KOPT-K1 (cell line): ENCODE measurements at regions not wholly inside any gene's neighbourhood (a gene's known extent, or its start where the extent isn't known, plus 50 kb on each side); places are given as distances from the start of the nearest gene placed in this dataset.

Experiments
- H3K27ac ChIP-seq: fragments of 200-600 bp; sonication (generic); 2 replicates; pipeline ENCODE4 v1.5.1; 2016; ENCODE audit warnings: antibody characterized with exemption, mild to moderate bottlenecking, low read depth, low read length; ENCODE audit not compliant: poor library complexity, severe bottlenecking
- H3K36me3 ChIP-seq: fragments of 200-600 bp; sonication (generic); 2 replicates; pipeline ENCODE4 v1.5.1; 2017; ENCODE audit warnings: antibody characterized with exemption, mild to moderate bottlenecking, low read length, moderate library complexity; ENCODE audit not compliant: insufficient read depth
- H3K9me3 ChIP-seq: fragments of 200-600 bp; sonication (generic); 2 replicates; pipeline ENCODE4 v1.5.1; 2017; ENCODE audit warnings: antibody characterized with exemption, low read length, mild to moderate bottlenecking; ENCODE audit not compliant: insufficient read depth, poor library complexity, severe bottlenecking

DNA sequence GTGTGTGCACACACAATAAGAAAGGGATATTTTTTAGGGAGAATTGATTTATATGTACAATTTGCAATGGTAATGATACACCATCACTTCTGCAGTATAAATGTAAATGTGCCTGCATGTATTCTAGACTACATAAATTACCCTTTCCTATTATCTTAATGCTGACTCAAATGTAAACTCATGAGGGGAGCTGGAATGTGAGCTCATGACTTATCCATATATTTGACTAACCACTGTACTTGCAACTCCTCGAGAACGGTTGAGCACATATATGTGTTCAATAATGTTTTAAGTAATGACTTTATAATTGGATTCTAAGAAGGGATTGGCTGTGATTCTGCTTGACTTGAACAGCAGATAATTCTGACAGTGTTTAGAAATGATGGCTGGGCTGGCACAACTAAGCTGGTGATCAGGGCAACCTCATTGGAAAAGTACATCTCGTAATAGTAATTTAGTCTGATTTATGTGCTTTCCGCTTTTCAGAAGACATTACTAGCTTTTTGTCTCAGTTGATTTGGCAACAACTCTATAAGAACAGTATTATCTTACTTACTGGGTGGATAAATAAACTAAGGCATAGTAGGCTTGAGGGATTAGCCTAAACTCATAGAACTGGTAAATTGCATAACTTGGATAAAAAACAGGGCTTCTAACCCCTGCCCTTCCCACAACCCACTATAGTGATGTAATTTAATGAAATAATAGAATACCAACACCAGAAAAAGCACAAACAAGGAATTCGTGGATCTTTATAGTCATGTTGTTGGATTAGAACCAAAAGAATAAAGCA, 130.2 kb upstream of the SPEF2 start:
- Histone ChIP-seq H3K27ac (no peak overlapping the region), H3K36me3 (no peaks in the 10 kb centered on the region), H3K9me3 (no peaks in the 10 kb centered on the region)

DNA sequence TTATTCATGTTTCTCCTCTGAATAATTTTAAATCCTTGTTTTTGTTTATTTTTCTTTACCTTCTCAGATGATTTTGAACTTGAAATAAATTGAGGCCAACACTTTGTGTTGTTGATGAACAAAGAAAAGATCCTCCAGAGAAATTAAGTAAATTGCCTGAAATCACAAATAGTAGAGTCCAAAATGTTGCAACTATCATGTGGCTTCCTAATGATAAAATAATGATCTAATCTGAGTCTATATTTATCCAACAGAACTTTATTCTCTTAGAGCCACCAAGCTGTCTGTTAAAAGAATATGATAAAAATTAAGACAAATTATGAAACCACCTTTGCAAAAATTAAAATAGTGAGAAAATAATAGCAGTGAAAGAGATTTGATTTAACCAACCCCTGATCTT, 132.2 kb upstream of the SPEF2 start:
- H3K9me3 ChIP-seq, result no peaks in the 10 kb centered on the region
- H3K36me3 ChIP-seq, result no peaks in the 10 kb centered on the region
- H3K27ac ChIP-seq, result no peak overlapping the region

DNA sequence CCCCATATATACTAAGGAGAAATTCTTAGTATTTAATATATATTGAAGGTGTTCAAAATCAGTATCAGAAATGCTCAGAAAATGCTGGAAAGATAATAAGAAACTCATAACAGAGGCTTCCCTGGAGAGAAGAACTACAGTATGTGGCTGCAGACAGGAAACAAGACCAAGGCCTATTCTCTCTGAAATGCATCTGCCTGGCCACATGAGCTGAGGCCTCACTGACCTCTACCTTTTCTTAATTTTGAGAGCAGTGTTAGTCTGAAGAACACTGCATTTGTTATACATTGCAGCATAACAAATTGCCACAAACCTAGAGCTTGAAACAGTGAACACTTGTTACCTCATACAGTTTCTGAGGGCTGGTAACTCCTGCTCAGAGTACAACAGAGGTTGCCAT, 133.4 kb upstream of the SPEF2 start:
- Histone ChIP-seq H3K27ac (no peak overlapping the region), H3K9me3 (peaks cover 4% of the 10 kb centered on the region), H3K36me3 (no peaks in the 10 kb centered on the region)

DNA sequence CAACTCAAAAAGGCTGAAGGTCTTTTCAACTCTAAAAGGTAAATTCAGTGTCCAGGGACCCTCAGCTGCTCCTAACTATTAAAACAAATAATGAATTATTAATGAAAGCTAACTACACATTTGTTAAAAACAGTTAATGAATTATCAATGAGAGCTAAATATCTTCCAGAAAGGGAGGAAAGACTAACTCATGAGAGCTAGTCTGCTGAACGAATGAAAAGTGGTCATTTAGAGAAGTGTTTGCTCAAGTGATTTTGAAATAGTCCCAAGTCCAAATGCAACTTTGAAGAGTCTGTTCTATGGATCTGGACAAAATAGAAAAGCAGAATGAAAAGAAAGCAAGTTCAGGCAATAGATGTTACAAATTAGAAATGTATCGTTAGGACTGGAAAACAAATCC, 133.9 kb upstream of the SPEF2 start:
- Histone ChIP-seq H3K27ac (no peak overlapping the region), H3K36me3 (no peaks in the 10 kb centered on the region), H3K9me3 (peaks cover 4% of the 10 kb centered on the region)

DNA sequence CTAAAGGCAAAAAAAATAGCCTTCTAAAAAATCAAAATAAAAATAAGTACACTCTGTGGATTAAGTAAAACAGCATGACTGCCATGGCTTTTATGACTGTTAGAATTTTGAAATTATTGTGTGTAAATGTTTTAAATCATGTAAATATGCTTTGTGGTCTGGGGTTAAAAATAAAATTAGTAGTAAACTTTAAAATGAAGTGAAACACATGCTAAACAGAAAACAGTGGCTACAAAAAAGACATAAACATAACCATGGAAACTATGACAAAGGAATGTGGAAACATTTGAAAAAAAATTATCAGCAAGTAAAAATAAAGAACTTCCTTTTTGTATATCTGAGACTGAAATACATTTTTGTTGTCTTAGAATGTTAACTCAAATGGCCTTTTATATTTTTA, 134.5 kb upstream of the SPEF2 start:
- Histone ChIP-seq H3K9me3 (peaks cover 4% of the 10 kb centered on the region), H3K27ac (no peak overlapping the region), H3K36me3 (no peaks in the 10 kb centered on the region)

DNA sequence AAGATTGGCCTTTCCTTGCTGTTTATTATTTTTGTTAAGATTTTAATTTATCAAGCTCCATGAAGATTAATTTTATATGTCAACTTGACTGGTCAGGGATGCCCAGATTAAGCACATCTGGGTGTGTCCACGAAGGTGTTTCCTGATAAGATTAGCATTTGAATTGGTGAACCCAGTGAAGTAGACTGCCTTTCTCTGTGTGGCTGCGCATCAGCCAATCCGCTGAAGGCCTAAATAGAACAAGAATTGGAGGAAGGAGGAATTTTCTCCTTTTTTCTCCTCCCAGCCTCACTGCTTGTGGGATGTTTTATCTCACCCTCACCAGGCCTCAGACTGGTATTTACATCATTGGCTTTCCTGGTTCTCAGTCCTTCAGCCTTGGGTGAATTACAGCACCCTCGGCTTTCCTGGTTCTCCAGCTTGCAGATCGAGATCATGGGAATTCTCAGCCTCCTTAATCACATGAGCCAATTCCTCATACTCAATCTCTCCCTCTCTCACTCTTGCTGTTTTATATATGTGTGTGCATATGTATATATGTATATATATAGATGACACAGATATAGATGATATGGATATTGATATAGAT, 135.4 kb upstream of the SPEF2 start:
- Histone ChIP-seq H3K9me3 (peaks cover 4% of the 10 kb centered on the region), H3K36me3 (no peaks in the 10 kb centered on the region), H3K27ac (no peak overlapping the region)

DNA sequence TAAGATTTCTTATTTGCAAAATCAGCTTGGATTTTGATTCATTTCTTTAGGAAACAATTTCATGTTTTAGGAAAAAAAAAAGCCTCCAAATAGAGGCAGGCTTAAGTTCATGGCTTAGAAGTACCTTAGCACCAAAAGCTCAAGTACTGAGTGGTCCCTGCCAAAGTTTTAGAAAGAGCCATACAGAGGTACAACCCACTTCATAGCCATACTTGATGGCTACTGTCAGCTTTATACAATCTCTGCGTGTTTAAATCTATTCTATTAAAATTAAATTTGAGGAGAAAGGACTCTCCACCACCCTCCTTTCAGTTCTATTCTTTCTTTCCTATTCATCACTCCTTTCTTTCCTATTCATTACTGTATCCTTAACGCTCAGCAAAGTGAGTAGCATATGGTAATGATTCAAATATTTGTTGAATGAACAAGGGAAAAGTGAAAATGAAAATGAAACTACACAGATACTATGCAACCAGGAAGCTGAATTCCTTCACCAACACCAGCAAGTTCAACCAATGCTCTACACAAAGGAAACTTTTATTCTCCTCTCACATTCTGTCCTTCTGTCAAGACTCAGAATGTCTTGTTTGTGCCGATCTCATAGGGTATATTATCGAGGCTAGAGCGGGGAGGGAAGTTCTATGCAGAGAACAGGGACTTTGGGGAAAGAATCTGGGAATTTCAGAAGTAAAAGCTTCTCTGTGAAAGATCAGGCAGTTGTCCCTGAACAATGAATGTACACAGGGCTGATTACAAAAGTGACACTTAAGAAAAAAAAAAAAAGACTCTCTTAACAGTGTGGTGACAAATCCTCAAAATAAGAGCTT, 138.6 kb upstream of the SPEF2 start:
- Histone ChIP-seq H3K27ac (peak overlapping the region; percentile 17), H3K36me3 (no peaks in the 10 kb centered on the region), H3K9me3 (peaks cover 4% of the 10 kb centered on the region)

DNA sequence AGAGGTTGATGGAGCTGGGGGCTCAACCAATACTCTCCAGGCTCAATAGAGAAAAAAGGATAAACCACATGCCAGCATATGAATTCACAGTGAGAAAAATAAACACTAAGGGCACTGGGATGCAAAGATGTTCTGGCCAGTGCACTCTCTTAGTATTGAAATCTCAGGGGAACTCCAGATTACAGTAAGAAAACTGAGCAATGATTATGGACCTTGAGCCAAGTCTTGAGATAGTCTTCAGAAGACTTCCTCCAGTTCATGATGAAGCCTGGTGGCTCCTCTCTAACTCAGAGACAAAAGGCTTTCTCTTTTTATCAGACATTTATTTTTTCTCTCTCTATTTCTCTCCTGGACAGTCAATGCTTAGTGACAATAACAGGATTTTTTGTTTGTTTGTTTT, 139.8 kb upstream of the SPEF2 start:
- peaks cover 4% of the 10 kb centered on the region for H3K9me3 ChIP-seq
- H3K27ac ChIP-seq, result no peak overlapping the region
- H3K36me3 ChIP-seq, result no peaks in the 10 kb centered on the region

DNA sequence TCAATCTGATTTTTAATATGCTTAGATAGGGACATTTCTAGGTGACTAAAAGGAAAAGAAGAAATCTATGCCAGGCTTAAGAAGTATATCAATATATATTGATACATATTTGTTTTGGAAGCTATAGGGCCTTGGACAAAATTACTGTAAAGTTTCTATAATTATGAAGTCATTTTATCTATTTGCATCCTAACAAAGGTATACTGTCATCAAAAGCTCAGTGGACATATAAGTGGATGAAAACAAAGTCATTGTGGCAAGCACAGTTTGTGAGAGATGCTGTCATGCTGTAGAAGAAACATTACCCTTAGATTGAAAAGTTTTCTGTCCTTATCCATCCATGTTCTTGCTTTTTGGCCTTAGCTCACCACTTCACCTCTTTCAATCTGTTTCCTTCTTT, 140.3 kb upstream of the SPEF2 start:
- H3K27ac ChIP-seq, result no peak overlapping the region
- no peaks in the 10 kb centered on the region for H3K36me3 ChIP-seq
- H3K9me3 ChIP-seq, result peaks cover 4% of the 10 kb centered on the region

DNA sequence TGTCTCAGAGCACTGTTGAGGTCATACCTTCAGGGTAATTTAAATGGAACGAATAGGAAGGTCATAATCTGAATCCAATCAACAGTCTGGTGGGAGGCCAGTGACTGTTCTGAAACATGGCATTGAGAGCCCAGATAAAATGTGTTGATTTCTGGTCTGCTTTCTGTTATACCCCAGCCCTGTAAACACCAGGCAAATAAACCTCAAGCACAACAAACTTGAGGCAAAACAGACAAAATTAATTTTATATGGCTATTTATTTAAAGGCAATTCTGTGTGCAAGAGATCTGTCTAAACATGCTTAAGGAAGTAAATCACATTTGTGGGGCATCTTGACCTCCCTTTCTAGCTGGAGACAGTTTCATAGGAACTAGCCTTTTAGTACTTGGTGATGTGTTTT, 140.9 kb upstream of the SPEF2 start:
- Histone ChIP-seq H3K9me3 (peaks cover 4% of the 10 kb centered on the region), H3K36me3 (no peaks in the 10 kb centered on the region), H3K27ac (no peak overlapping the region)

DNA sequence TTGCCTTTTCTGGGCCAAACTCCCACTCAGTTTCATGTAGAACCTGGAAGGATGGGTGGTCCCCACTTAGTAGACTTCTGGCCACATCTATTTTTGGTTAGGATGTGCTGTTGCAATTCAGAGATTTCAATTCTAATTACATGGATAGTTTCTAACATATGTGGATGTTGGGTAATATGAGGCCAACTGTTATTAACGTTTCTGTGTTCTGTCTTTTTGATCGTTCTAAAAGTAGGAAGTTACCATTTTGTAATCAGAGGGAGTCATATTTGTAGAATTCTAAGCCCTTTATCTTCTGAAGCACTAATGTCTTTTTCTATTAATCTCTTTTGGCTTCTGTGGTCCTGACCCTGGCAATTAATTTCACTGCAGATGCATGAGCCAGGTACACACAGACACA, 141.6 kb upstream of the SPEF2 start:
- no peaks in the 10 kb centered on the region for H3K36me3 ChIP-seq
- no peak overlapping the region for H3K27ac ChIP-seq
- H3K9me3 ChIP-seq, result peaks cover 4% of the 10 kb centered on the region

DNA sequence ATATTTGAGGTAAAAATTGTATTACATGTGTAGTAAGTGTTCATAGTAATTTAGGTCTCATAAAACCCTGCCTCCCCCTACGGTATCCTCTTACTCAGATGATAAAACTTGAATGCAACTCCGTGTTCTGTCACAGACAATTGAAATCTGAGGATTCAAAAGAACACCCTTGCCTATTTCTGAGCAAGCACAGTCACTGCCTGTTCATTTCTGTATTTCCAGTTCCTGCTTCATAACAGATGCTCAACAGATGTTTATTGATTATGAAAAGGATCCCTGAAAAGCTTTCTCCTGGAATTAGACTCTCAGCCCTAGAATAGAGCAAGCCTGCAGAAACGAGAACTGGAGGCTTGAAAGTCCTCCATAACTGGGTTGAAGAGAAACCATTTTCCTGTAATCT, 144.1 kb upstream of the SPEF2 start:
- Histone ChIP-seq H3K27ac (no peak overlapping the region), H3K36me3 (no peaks in the 10 kb centered on the region), H3K9me3 (no peaks in the 10 kb centered on the region)

DNA sequence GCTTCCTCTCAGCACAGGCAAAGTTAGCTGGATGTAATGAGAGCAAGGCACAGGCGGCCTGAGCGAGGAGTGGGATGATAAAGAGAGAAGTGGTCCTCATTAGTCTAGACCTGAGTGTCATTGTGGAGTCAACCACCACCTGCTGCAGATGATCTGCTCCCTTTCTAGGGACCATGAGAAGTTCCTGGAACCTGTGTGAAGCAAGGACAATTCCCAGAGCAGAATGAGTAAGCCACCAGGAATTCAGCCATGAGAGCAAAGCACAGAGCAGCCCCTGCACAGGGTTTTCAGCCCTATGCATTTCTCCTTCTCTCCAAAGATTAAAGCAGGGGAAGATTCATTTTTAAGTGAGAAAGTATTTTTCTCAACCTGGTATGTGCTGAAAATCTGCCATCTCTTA, 146.8 kb upstream of the SPEF2 start:
- no peak overlapping the region for H3K27ac ChIP-seq
- H3K9me3 ChIP-seq, result no peaks in the 10 kb centered on the region
- H3K36me3 ChIP-seq, result no peaks in the 10 kb centered on the region

DNA sequence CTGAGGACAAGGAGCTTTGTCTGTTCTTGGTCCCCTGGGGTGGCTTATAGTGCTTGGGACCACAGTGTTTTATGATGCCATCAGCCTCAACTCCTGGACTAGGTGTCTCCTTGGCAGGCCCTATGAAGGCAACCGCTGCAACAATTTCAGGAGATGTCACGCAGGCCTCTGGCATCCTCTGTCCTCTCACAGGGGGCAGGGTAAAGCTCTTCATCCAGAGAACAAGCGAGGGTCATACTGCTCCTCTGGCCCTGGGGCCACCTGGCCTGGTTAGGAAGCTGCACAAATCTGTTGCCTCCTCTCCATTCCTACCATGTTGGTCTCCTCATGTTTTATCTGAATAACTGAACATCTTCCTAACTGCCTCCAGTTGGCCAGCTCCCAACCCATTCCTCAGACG, 148.9 kb upstream of the SPEF2 start:
- Histone ChIP-seq H3K27ac (no peak overlapping the region), H3K36me3 (no peaks in the 10 kb centered on the region), H3K9me3 (no peaks in the 10 kb centered on the region)

DNA sequence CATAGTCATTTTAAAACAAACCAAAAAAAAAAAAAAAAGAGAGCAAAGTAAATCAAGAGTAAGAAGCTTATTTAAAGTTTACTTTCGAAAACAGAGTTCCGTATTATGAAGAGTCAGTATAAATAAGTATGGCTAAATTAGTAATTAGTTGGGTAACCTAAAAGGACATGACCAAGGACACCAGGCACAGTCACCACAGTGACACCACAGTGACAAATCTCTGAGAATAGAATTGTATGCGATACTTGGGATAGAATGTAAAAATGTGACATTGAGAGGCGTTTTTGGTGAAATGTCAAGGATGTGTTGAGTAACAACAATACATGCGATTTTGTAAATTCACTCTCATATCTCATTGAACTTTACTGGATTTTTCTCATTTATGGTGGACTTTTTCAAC, 150.9 kb upstream of the SPEF2 start:
- Histone ChIP-seq H3K36me3 (no peaks in the 10 kb centered on the region), H3K27ac (no peak overlapping the region), H3K9me3 (no peaks in the 10 kb centered on the region)
